HepG2 (cell line): ENCODE measurements at regions not wholly inside any gene's neighbourhood (a gene's known extent, or its start where the extent isn't known, plus 50 kb on each side); places are given as distances from the start of the nearest gene placed in this dataset.

ENCODE experiments used
- ATF2 ChIP-seq: sonication (generic); formaldehyde crosslinking; IDR thresholded peaks from 2 replicates; pipeline ENCODE4 v1.4.0; 2020; ENCODE audit warnings: missing genetic modification reagents
- DDIT3 ChIP-seq: sonication (generic); formaldehyde crosslinking; IDR thresholded peaks from 2 replicates; pipeline ENCODE4 v1.4.0; 2020; ENCODE audit warnings: mild to moderate bottlenecking, missing genetic modification reagents
- DMTF1 ChIP-seq: sonication (generic); formaldehyde crosslinking; IDR thresholded peaks from 2 replicates; pipeline ENCODE4 v1.4.0; 2020; ENCODE audit warnings: mild to moderate bottlenecking, missing genetic modification reagents
- EEA1 ChIP-seq: sonication (generic); formaldehyde crosslinking; IDR thresholded peaks from 2 replicates; pipeline ENCODE4 v1.5.1; 2020; ENCODE audit warnings: mild to moderate bottlenecking, missing genetic modification reagents, borderline replicate concordance
- ETV5 ChIP-seq: IDR thresholded peaks from 2 replicates; pipeline ENCODE4 v1.6.1; 2018; ENCODE audit warnings: missing biosample characterization, missing genetic modification reagents, inconsistent platforms, borderline replicate concordance
- EZH2 ChIP-seq: conservative IDR thresholded peaks from 2 replicates; pipeline ENCODE4 v1.6.1; 2012; ENCODE audit warnings: mild to moderate bottlenecking, low read depth, low read length, moderate library complexity
- FOXK2 ChIP-seq: fragments of 450-650 bp; IDR thresholded peaks from 2 replicates; pipeline ENCODE4 v1.6.1; 2016
- HOXA3 ChIP-seq: sonication (generic); formaldehyde crosslinking; IDR thresholded peaks from 2 replicates; pipeline ENCODE4 v1.5.0; 2020; ENCODE audit warnings: missing genetic modification reagents
- IKZF4 ChIP-seq: sonication (generic); formaldehyde crosslinking; IDR thresholded peaks from 2 replicates; pipeline ENCODE4 v1.5.1; 2020; ENCODE audit warnings: borderline replicate concordance, mild to moderate bottlenecking, low read depth, missing genetic modification reagents; ENCODE audit errors: not compliant biosample characterization
- IRX3 ChIP-seq: sonication (generic); formaldehyde crosslinking; IDR thresholded peaks from 2 replicates; pipeline ENCODE4 v1.8.1; 2023; ENCODE audit warnings: mild to moderate bottlenecking, low read depth, missing genetic modification reagents, borderline replicate concordance
- KAT8 ChIP-seq: IDR thresholded peaks from 2 replicates; pipeline ENCODE4 v1.6.1; 2016; ENCODE audit warnings: missing genetic modification reagents, missing compliant biosample characterization
- MYC ChIP-seq: sonication (generic); formaldehyde crosslinking; IDR thresholded peaks from 2 replicates; pipeline ENCODE4 v1.9.0; 2021; ENCODE audit warnings: missing genetic modification reagents, borderline replicate concordance
- NCOA2 ChIP-seq: sonication (generic); formaldehyde crosslinking; IDR thresholded peaks from 2 replicates; pipeline ENCODE4 v1.8.0; 2022; ENCODE audit warnings: inconsistent platforms
- PHB2 ChIP-seq: fragments of 450-650 bp; IDR thresholded peaks from 2 replicates; pipeline ENCODE4 v1.6.1; 2018; ENCODE audit not compliant: partially characterized antibody
- RCOR2 ChIP-seq: IDR thresholded peaks from 2 replicates; pipeline ENCODE4 v1.6.1; 2016; ENCODE audit warnings: missing biosample characterization, missing genetic modification reagents
- RXRA ChIP-seq: sonication (generic); formaldehyde crosslinking; IDR thresholded peaks from 2 replicates; pipeline ENCODE4 v1.5.1; 2020; ENCODE audit warnings: missing genetic modification reagents
- SMC3 ChIP-seq: IDR thresholded peaks from 2 replicates; pipeline ENCODE4 v1.6.1; 2011; ENCODE audit warnings: low read length, improper control_type of control experiment
- SP140L ChIP-seq: sonication (generic); formaldehyde crosslinking; IDR thresholded peaks from 2 replicates; pipeline ENCODE4 v1.4.0; 2020; ENCODE audit warnings: missing genetic modification reagents, borderline replicate concordance
- ZFP1 ChIP-seq: IDR thresholded peaks from 2 replicates; pipeline ENCODE4 v1.6.1; 2016
- ZHX1 ChIP-seq: sonication (generic); formaldehyde crosslinking; IDR thresholded peaks from 2 replicates; pipeline ENCODE4 v1.8.1; 2022; ENCODE audit warnings: low read depth, mild to moderate bottlenecking, missing genetic modification reagents
- ZNF574 ChIP-seq: sonication (generic); formaldehyde crosslinking; IDR thresholded peaks from 2 replicates; pipeline ENCODE4 v1.4.0; 2020; ENCODE audit warnings: missing genetic modification reagents
- ZNF761 ChIP-seq: sonication (generic); formaldehyde crosslinking; conservative IDR thresholded peaks from 2 replicates; pipeline ENCODE4 v1.4.0; 2020; ENCODE audit warnings: mild to moderate bottlenecking, missing genetic modification reagents

- no peak for TF ChIP-seq ZHX1 (CRISPR knock-in tag)
- peak; percentile 66; the same call in 1 of the 2 replicates for TF ChIP-seq RCOR2 (CRISPR knock-in tag)
- peak; percentile 48; the same call in 1 of the 2 replicates for TF ChIP-seq HOXA3 (CRISPR knock-in tag)
- no peak for TF ChIP-seq DMTF1 (CRISPR knock-in tag)
- TF ChIP-seq ZNF574 (CRISPR knock-in tag): no peak
- no peak for TF ChIP-seq DDIT3 (CRISPR knock-in tag)
- TF ChIP-seq FOXK2: no peak
- TF ChIP-seq SMC3: peak; percentile 83
- TF ChIP-seq IKZF4 (CRISPR knock-in tag): no peak
- no peak for TF ChIP-seq EZH2
- no peak for TF ChIP-seq ZNF761
- TF ChIP-seq IRX3 (CRISPR knock-in tag): no peak
- TF ChIP-seq SP140L: 0 out of 2 replicates have a peak, but pooled peaks have one; percentile 75
- no peak for TF ChIP-seq EEA1 (CRISPR knock-in tag)
- no peak for TF ChIP-seq MYC (CRISPR knock-in tag)
- peak; percentile 77; the same call in 1 of the 2 replicates for TF ChIP-seq ATF2 (CRISPR knock-in tag)
- peak; percentile 91 for TF ChIP-seq NCOA2 (CRISPR knock-in tag)
- TF ChIP-seq ETV5 (CRISPR knock-in tag): peak; percentile 64; the same call in 1 of the 2 replicates
- peak; percentile 69 for TF ChIP-seq KAT8 (CRISPR knock-in tag)
- TF ChIP-seq RXRA (CRISPR knock-in tag): peak; percentile 32; the same call in 1 of the 2 replicates
- TF ChIP-seq ZFP1 (CRISPR knock-in tag): no peak
- TF ChIP-seq PHB2: no peak
Measured at GRCh38 chr18:31241900-31242409, 76.0 kb upstream of the DSG1 start (continued).
